ENCODE measurements at regions not wholly inside any gene's neighbourhood (a gene's known extent, or its start where the extent isn't known, plus 50 kb on each side); places are given as distances from the start of the nearest gene placed in this dataset.

DNA sequence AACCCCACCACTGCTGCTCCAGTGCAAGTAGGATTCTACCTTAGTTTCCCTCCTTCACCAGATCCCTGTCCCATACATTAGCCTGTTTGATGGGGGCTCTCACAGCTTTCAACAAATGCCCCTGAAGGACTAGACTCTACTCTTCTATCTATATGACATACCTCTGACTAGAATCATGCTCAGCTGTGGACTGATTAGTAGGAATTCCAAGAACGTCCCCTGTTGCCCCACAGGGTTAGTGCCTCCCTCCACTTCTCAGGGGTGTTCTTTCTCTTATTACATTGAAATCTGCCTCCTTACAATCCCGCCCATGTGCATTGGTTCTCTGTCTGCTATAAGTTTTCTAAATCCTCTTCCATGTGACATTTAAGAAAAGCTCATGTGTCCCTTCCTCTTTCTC, 375.9 kb upstream of the DUSP10 start:
- no peak overlapping the region for H3K27ac ChIP-seq
- no peaks in the 10 kb centered on the region for H3K9me3 ChIP-seq (ENCODE audit: insufficient read depth, low read depth)
- H2AFZ ChIP-seq, result no peak overlapping the region
- BruUV-seq (replicated peaks), result no TSS peak
- no peak overlapping the region for H3K4me2 ChIP-seq
- H3K36me3 ChIP-seq (ENCODE audit: low read depth), result no peaks in the 10 kb centered on the region
- no peaks in the 10 kb centered on the region for H4K20me1 ChIP-seq (ENCODE audit: insufficient read depth)
- H3F3A ChIP-seq (ENCODE audit: insufficient read depth, low read depth), result no peaks in the 10 kb centered on the region
- H3K9me2 ChIP-seq (ENCODE audit: insufficient read depth), result no peaks in the 10 kb centered on the region
- no peak for DNase-seq
- H3K27me3 ChIP-seq (ENCODE audit: insufficient read depth, low read depth), result no peaks in the 10 kb centered on the region
- H3K79me2 ChIP-seq (ENCODE audit: low read depth), result no peaks in the 10 kb centered on the region
- no peaks in the 10 kb centered on the region for H3K4me1 ChIP-seq (replicated peaks; ENCODE audit: insufficient read depth)
- CTCF ChIA-PET, result no interaction called here
- H3K4me3 ChIP-seq, result no peak overlapping the region
- POLR2A ChIA-PET (ENCODE audit: unreplicated experiment), result no interaction called here
- intact Hi-C loops (cut with micrococcal nuclease; ENCODE audit: unreplicated experiment), result no loop called here
- TF ChIP-seq, protein P1, sequence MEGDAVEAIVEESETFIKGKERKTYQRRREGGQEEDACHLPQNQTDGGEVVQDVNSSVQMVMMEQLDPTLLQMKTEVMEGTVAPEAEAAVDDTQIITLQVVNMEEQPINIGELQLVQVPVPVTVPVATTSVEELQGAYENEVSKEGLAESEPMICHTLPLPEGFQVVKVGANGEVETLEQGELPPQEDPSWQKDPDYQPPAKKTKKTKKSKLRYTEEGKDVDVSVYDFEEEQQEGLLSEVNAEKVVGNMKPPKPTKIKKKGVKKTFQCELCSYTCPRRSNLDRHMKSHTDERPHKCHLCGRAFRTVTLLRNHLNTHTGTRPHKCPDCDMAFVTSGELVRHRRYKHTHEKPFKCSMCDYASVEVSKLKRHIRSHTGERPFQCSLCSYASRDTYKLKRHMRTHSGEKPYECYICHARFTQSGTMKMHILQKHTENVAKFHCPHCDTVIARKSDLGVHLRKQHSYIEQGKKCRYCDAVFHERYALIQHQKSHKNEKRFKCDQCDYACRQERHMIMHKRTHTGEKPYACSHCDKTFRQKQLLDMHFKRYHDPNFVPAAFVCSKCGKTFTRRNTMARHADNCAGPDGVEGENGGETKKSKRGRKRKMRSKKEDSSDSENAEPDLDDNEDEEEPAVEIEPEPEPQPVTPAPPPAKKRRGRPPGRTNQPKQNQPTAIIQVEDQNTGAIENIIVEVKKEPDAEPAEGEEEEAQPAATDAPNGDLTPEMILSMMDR (conservative IDR thresholded peaks at IDR 0.05), result no peak
- no peak for TF ChIP-seq EZH2 (IDR thresholded peaks at IDR 0.05; ENCODE audit: low read depth)

DNA sequence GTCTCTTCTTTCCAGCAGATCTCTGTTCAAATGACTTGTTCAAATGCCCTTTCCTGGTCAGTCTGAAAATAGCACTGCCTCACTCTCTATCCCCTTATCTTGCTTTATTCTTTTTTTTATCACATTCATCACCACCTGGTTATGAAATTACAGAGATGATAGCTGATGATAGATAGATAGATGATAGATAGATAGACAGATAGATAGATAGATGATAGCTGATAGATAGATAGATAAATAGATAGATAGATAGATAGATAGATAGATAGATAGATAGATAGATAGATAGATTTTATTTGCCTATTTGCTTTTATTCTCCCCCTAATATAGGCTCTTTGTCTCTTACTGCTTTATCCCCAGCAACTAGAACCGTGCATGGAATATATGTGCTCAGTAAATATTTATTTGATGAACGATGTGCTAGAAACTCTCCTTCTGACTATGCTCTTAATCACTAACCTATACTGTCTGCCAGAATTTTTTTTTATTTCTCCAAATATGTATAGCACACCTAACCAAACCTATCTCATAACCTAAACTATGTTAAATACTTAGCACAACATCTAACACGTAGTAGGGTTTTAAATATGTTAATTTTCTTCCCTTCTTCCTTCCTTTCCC, 372.8 kb upstream of the DUSP10 start:
- Histone ChIP-seq H3K9me2 (ENCODE audit: insufficient read depth) (no peaks in the 10 kb centered on the region), H3K4me3 (no peak overlapping the region), H3K27ac (no peak overlapping the region), H3F3A (ENCODE audit: insufficient read depth, low read depth) (no peaks in the 10 kb centered on the region), H2AFZ (no peak overlapping the region), H3K79me2 (ENCODE audit: low read depth) (no peaks in the 10 kb centered on the region), H3K4me1 (replicated peaks; ENCODE audit: insufficient read depth) (no peaks in the 10 kb centered on the region), H3K36me3 (ENCODE audit: low read depth) (no peaks in the 10 kb centered on the region), H3K9me3 (ENCODE audit: insufficient read depth, low read depth) (no peaks in the 10 kb centered on the region), H4K20me1 (ENCODE audit: insufficient read depth) (no peaks in the 10 kb centered on the region), H3K27me3 (ENCODE audit: insufficient read depth, low read depth) (no peaks in the 10 kb centered on the region), H3K4me2 (no peak overlapping the region)
- CTCF ChIA-PET, result interaction anchor here (0.7 kb wide), 1 partner anchor 264 kb away, joined by 6 read pairs; no protein-coding TSS in a partner anchor
- POLR2A ChIA-PET (ENCODE audit: unreplicated experiment), result no interaction called here
- TF ChIP-seq EZH2 (IDR thresholded peaks at IDR 0.05; ENCODE audit: low read depth), result no peak
- TF ChIP-seq, protein P1 (conservative IDR thresholded peaks at IDR 0.05), result no peak
- no peak for DNase-seq
- intact Hi-C loops (cut with micrococcal nuclease; ENCODE audit: unreplicated experiment), result no loop called here
- no TSS peak for BruUV-seq (replicated peaks)

DNA sequence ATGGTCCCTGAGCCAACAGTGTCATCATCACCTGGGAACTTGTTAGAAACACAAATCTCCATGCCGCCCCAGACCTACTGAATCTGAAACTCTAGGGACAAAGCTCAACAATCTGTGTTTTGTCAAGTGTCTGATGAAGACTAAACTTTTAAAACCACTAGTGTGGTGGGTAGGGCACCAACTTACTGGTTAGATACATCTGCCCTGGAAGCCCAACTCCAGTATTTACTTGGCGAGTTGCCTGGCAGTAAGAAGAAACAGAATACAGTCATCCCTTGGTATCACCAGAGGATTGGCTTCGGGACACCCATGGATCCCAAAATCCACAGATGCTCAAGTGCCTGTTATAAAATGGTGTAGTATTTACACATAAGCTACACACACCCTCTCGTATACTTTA, 367.9 kb upstream of the DUSP10 start:
- H2AFZ ChIP-seq, result no peak overlapping the region
- TF ChIP-seq, protein P1 (conservative IDR thresholded peaks at IDR 0.05), result no peak
- TF ChIP-seq EZH2 (IDR thresholded peaks at IDR 0.05; ENCODE audit: low read depth), result no peak
- no peak overlapping the region for H3K4me3 ChIP-seq
- no peaks in the 10 kb centered on the region for H3K79me2 ChIP-seq (ENCODE audit: low read depth)
- H4K20me1 ChIP-seq (ENCODE audit: insufficient read depth), result no peaks in the 10 kb centered on the region
- intact Hi-C loops (cut with micrococcal nuclease; ENCODE audit: unreplicated experiment), result no loop called here
- peaks cover 6% of the 10 kb centered on the region; the same call in 1 of the 2 replicates for H3K4me1 ChIP-seq (replicated peaks; ENCODE audit: insufficient read depth)
- H3K27me3 ChIP-seq (ENCODE audit: insufficient read depth, low read depth), result no peaks in the 10 kb centered on the region
- no peak for DNase-seq
- no peaks in the 10 kb centered on the region for H3K9me2 ChIP-seq (ENCODE audit: insufficient read depth)
- POLR2A ChIA-PET (ENCODE audit: unreplicated experiment), result no interaction called here
- no peak overlapping the region for H3K4me2 ChIP-seq
- no peaks in the 10 kb centered on the region for H3F3A ChIP-seq (ENCODE audit: insufficient read depth, low read depth)
- H3K9me3 ChIP-seq (ENCODE audit: insufficient read depth, low read depth), result no peaks in the 10 kb centered on the region
- no TSS peak for BruUV-seq (replicated peaks)
- CTCF ChIA-PET, result no interaction called here
- H3K36me3 ChIP-seq (ENCODE audit: low read depth), result no peaks in the 10 kb centered on the region
- H3K27ac ChIP-seq, result no peak overlapping the region

All from PC-9 (cell line).